ENCODE measurements at regions not wholly inside any gene's neighbourhood (a gene's known extent, or its start where the extent isn't known, plus 50 kb on each side); places are given as distances from the start of the nearest gene placed in this dataset.

DNA sequence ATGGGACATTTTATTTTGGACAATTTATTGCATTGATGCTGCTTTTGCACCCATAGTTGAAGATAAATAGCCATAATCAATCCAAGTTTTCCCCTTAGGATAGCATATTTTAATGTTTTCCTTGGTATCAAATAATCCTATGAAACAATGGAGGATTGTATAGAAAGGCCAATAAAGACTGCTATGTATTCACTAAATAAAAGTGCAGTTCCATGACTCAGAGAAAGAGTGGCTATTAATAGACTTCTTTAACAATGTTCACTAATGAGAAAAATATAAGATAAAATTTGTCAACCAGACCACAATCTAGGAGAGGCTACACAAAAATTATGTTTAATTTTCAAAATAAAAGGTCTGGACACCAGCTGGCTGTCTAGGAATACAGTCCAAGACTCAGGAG is 560.9 kb upstream of the AGTR1 start:
- DNase-seq (ENCODE audit: low read depth in 4 of 6, low spot score in 6 of 6), result no peak
- Histone ChIP-seq H3K4me3 (ENCODE audit: low read depth, low read length) (no peak overlapping the region), H3K9me3 (ENCODE audit: control insufficient read depth, insufficient read depth, low read length) (no peaks in the 10 kb centered on the region), H3K36me3 (ENCODE audit: control insufficient read depth, insufficient read depth, low read length) (no peaks in the 10 kb centered on the region), H3K27ac (ENCODE audit: low read depth, low read length) (no peak overlapping the region), H3K4me1 (ENCODE audit: control insufficient read depth, insufficient read depth, low read length) (no peaks in the 10 kb centered on the region), H3K27me3 (ENCODE audit: control insufficient read depth, insufficient read depth, low read length) (no peaks in the 10 kb centered on the region)

GRCh38 chr3:148146241-148146640 is 551.5 kb upstream of the AGTR1 start:
- Histone ChIP-seq H3K27ac (ENCODE audit: low read depth, low read length) (no peak overlapping the region), H3K4me1 (ENCODE audit: control insufficient read depth, insufficient read depth, low read length) (no peaks in the 10 kb centered on the region), H3K27me3 (ENCODE audit: control insufficient read depth, insufficient read depth, low read length) (no peaks in the 10 kb centered on the region), H3K36me3 (ENCODE audit: control insufficient read depth, insufficient read depth, low read length) (no peaks in the 10 kb centered on the region), H3K4me3 (ENCODE audit: low read depth, low read length) (no peak overlapping the region), H3K9me3 (ENCODE audit: control insufficient read depth, insufficient read depth, low read length) (no peaks in the 10 kb centered on the region)
- no peak for DNase-seq (ENCODE audit: low read depth in 4 of 6, low spot score in 6 of 6)
- no CpG with 5 or more reads among the region's 2 CpGs for WGBS (ENCODE audit: insufficient coverage)

- no CpG with 5 or more reads among the region's 2 CpGs for WGBS (ENCODE audit: insufficient coverage)
- Histone ChIP-seq H3K4me1 (ENCODE audit: control insufficient read depth, insufficient read depth, low read length) (no peaks in the 10 kb centered on the region), H3K36me3 (ENCODE audit: control insufficient read depth, insufficient read depth, low read length) (no peaks in the 10 kb centered on the region), H3K4me3 (ENCODE audit: low read depth, low read length) (no peak overlapping the region), H3K27me3 (ENCODE audit: control insufficient read depth, insufficient read depth, low read length) (no peaks in the 10 kb centered on the region), H3K27ac (ENCODE audit: low read depth, low read length) (no peak overlapping the region), H3K9me3 (ENCODE audit: control insufficient read depth, insufficient read depth, low read length) (no peaks in the 10 kb centered on the region)
- DNase-seq (ENCODE audit: low read depth in 4 of 6, low spot score in 6 of 6), result peak in 2 of 6 donors; percentile 7 to 8
These were observed 550.5 kb upstream of the AGTR1 start for GRCh38 chr3:148146947-148147826.

DNA sequence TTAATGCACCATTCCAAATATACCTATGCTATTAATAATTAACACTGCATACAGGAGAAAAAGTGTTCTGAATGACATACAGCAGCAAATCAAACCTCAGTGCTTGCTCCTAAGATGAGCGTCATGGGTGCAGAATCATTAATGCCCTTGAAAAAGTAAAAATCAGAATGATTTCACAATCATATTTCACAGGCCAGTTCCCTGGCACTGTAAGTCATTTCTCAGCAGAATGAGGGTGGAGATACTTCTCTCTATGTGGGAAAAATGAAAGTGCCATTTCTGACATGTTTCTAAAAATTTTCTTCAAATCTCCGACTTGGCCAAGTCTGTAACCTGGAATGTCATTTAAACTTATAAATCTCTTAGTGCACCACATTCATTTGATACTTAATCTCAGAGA is 549.8 kb upstream of the AGTR1 start:
- H3K9me3 ChIP-seq (ENCODE audit: control insufficient read depth, insufficient read depth, low read length), result no peaks in the 10 kb centered on the region
- no CpG with 5 or more reads among the region's 2 CpGs for WGBS (ENCODE audit: insufficient coverage)
- H3K36me3 ChIP-seq (ENCODE audit: control insufficient read depth, insufficient read depth, low read length), result no peaks in the 10 kb centered on the region
- H3K27ac ChIP-seq (ENCODE audit: low read depth, low read length), result no peak overlapping the region
- DNase-seq (ENCODE audit: low read depth in 4 of 6, low spot score in 6 of 6), result no peak
- no peak overlapping the region for H3K4me3 ChIP-seq (ENCODE audit: low read depth, low read length)
- no peaks in the 10 kb centered on the region for H3K27me3 ChIP-seq (ENCODE audit: control insufficient read depth, insufficient read depth, low read length)
- H3K4me1 ChIP-seq (ENCODE audit: control insufficient read depth, insufficient read depth, low read length), result no peaks in the 10 kb centered on the region

GRCh38 chr3:148149556-148149955 is 548.1 kb upstream of the AGTR1 start:
- no peak for DNase-seq (ENCODE audit: low read depth in 4 of 6, low spot score in 6 of 6)
- Histone ChIP-seq H3K27ac (ENCODE audit: low read depth, low read length) (no peak overlapping the region), H3K36me3 (ENCODE audit: control insufficient read depth, insufficient read depth, low read length) (no peaks in the 10 kb centered on the region), H3K9me3 (ENCODE audit: control insufficient read depth, insufficient read depth, low read length) (no peaks in the 10 kb centered on the region), H3K4me1 (ENCODE audit: control insufficient read depth, insufficient read depth, low read length) (no peaks in the 10 kb centered on the region), H3K27me3 (ENCODE audit: control insufficient read depth, insufficient read depth, low read length) (no peaks in the 10 kb centered on the region), H3K4me3 (ENCODE audit: low read depth, low read length) (no peak overlapping the region)
- 80% methylated on average over 1 of the region's 2 CpGs for WGBS (ENCODE audit: insufficient coverage)

DNA sequence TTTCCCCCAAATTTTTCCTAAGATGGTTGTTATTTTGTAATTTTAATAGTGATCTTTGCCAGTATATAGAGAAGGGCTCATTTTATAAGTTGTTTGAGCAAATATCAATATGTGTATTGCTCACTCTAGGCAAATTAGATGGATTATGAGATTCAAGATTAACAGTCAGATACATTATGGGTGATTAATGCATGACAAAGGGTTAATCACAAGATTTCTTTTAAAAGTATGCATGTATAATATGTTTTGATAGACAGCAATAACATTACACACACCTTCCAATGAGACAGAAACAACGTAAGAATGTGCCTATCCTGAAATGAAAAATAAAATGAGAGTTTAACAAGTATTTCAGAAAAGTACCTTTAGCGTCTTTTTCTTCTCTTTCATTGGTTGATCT is 547.6 kb upstream of the AGTR1 start:
- WGBS (ENCODE audit: insufficient coverage), result no CpG with 5 or more reads among the region's 2 CpGs
- H3K36me3 ChIP-seq (ENCODE audit: control insufficient read depth, insufficient read depth, low read length), result no peaks in the 10 kb centered on the region

GRCh38 chr3:148158210-148158609 is 539.5 kb upstream of the AGTR1 start:
- no peak overlapping the region for H3K27ac ChIP-seq (ENCODE audit: low read depth, low read length)
- no peaks in the 10 kb centered on the region for H3K27me3 ChIP-seq (ENCODE audit: control insufficient read depth, insufficient read depth, low read length)
- no peak for DNase-seq (ENCODE audit: low read depth in 4 of 6, low spot score in 6 of 6)
- no peaks in the 10 kb centered on the region for H3K4me1 ChIP-seq (ENCODE audit: control insufficient read depth, insufficient read depth, low read length)
- H3K36me3 ChIP-seq (ENCODE audit: control insufficient read depth, insufficient read depth, low read length), result no peaks in the 10 kb centered on the region
- H3K9me3 ChIP-seq (ENCODE audit: control insufficient read depth, insufficient read depth, low read length), result no peaks in the 10 kb centered on the region
- H3K4me3 ChIP-seq (ENCODE audit: low read depth, low read length), result no peak overlapping the region
- no CpG with 5 or more reads among the region's 3 CpGs for WGBS (ENCODE audit: insufficient coverage)

More for the DNA sequence above, 547.6 kb upstream of the AGTR1 start:
- Histone ChIP-seq H3K27me3 (ENCODE audit: control insufficient read depth, insufficient read depth, low read length) (no peaks in the 10 kb centered on the region), H3K4me3 (ENCODE audit: low read depth, low read length) (no peak overlapping the region), H3K4me1 (ENCODE audit: control insufficient read depth, insufficient read depth, low read length) (no peaks in the 10 kb centered on the region), H3K27ac (ENCODE audit: low read depth, low read length) (no peak overlapping the region), H3K9me3 (ENCODE audit: control insufficient read depth, insufficient read depth, low read length) (no peaks in the 10 kb centered on the region)
- no peak for DNase-seq (ENCODE audit: low read depth in 4 of 6, low spot score in 6 of 6)

DNA sequence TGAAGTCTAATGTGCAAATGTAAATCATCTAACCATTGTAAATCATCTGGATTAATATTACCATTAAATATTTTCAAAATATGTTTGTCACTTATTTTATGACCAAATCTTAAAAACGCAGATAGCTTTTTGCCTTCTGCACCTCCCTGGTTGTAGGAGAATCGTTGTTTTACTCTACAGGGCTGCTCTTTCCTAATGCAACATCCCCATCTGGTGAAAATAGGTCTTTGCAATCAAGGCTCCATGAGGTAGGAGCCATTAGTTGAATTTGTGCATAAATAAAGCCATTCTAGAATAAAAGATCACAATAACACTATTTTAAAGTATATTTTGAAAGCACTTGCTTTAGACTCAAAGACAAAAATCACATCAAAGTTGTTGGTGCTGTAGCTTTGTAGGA is 535.6 kb upstream of the AGTR1 start:
- Histone ChIP-seq H3K9me3 (ENCODE audit: control insufficient read depth, insufficient read depth, low read length) (no peaks in the 10 kb centered on the region), H3K36me3 (ENCODE audit: control insufficient read depth, insufficient read depth, low read length) (no peaks in the 10 kb centered on the region), H3K27ac (ENCODE audit: low read depth, low read length) (no peak overlapping the region), H3K27me3 (ENCODE audit: control insufficient read depth, insufficient read depth, low read length) (no peaks in the 10 kb centered on the region), H3K4me1 (ENCODE audit: control insufficient read depth, insufficient read depth, low read length) (no peaks in the 10 kb centered on the region), H3K4me3 (ENCODE audit: low read depth, low read length) (no peak overlapping the region)
- DNase-seq (ENCODE audit: low read depth in 4 of 6, low spot score in 6 of 6), result peak in 2 of 6 donors; percentile 17 to 42
- no CpG with 5 or more reads among the region's 2 CpGs for WGBS (ENCODE audit: insufficient coverage)

- no peak for DNase-seq (ENCODE audit: low read depth in 4 of 6, low spot score in 6 of 6)
- H3K4me1 ChIP-seq (ENCODE audit: control insufficient read depth, insufficient read depth, low read length), result no peaks in the 10 kb centered on the region
- no peaks in the 10 kb centered on the region for H3K9me3 ChIP-seq (ENCODE audit: control insufficient read depth, insufficient read depth, low read length)
- no peak overlapping the region for H3K4me3 ChIP-seq (ENCODE audit: low read depth, low read length)
- H3K27me3 ChIP-seq (ENCODE audit: control insufficient read depth, insufficient read depth, low read length), result no peaks in the 10 kb centered on the region
- H3K27ac ChIP-seq (ENCODE audit: low read depth, low read length), result no peak overlapping the region
- no CpG with 5 or more reads among the region's 2 CpGs for WGBS (ENCODE audit: insufficient coverage)
- H3K36me3 ChIP-seq (ENCODE audit: control insufficient read depth, insufficient read depth, low read length), result no peaks in the 10 kb centered on the region
These were observed 529.4 kb upstream of the AGTR1 start for GRCh38 chr3:148168347-148168746.

DNA sequence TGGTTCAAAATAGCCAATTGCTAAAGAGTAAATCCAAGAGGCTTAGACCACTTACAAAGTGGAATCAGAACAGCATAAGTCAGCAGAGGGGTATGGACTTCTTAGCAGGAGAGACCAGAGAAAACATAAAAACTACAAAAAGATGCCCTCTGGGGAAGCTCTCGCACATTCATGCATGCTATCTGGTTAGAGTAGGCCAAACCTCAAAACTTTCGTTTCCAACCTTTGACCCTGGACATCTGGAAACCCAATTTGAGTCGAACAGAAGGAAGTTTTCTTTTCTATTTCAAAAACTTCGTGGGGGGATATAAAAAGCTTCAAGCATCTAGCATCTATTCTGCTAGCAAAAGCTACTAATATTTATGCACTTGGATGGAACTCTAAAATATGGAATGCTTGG is 523.9 kb upstream of the AGTR1 start:
- Histone ChIP-seq H3K4me3 (ENCODE audit: low read depth, low read length) (no peak overlapping the region), H3K4me1 (ENCODE audit: control insufficient read depth, insufficient read depth, low read length) (no peaks in the 10 kb centered on the region), H3K27ac (ENCODE audit: low read depth, low read length) (no peak overlapping the region), H3K9me3 (ENCODE audit: control insufficient read depth, insufficient read depth, low read length) (no peaks in the 10 kb centered on the region), H3K27me3 (ENCODE audit: control insufficient read depth, insufficient read depth, low read length) (no peaks in the 10 kb centered on the region), H3K36me3 (ENCODE audit: control insufficient read depth, insufficient read depth, low read length) (no peaks in the 10 kb centered on the region)
- DNase-seq (ENCODE audit: low read depth in 4 of 6, low spot score in 6 of 6), result peak in 1 of 6 donors; percentile 42
- WGBS (ENCODE audit: insufficient coverage), result 80% methylated on average over 1 of the region's 4 CpGs

Measured in spinal cord (tissue), 9 donors.